NCI-H1048 (cell line): ENCODE measurements at regions not wholly inside any gene's neighbourhood (a gene's known extent, or its start where the extent isn't known, plus 50 kb on each side); places are given as distances from the start of the nearest gene placed in this dataset.

Experiments
- DNase-seq: peaks from one replicate; lab custom pipeline; 2025; lab: John Stamatoyannopoulos, UW

DNA sequence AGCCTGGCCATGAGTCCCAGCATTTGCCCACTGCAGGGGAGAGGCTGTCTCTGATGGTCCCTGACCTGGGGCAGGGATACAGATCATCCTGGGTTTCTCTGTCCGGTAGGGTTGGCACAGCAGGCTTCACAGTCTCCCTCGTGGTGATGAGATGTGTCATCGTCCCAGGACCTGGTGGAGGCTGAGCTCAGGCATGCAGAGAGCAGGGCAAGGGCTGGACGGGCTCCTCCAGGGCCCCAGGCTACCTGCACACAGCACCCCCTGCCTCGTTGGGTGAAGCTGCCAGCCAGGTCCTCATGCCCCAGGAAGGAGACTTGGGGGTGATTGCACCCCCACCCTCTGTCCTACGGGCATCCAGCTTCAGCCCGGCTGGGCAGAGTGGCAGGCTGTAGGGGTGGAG is 155.8 kb upstream of the GSE1 start:
- no peak for DNase-seq

DNA sequence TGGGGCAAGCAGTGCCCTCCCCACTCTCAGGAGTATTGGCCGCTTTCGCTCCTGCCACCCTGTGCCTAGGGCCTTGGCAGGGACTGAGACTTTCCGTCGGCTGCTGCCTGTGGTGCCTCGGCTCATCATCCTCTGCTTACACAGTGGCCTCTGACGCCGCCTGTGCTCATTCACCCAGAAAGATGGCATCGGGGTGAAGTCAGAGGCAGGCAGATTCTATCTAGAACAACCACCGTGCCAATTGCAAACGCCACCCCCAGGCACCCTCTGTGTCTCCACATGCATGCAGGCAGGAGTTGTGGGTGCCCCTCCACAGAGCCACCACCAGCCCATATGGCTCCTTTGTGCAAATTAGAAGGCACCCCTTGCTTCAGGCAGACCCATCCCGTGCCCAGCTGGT is 154.2 kb upstream of the GSE1 start:
- DNase-seq = no peak

GRCh38 chr16:85459529-85460251 is 153.4 kb upstream of the GSE1 start:
- DNase-seq = no peak

DNA sequence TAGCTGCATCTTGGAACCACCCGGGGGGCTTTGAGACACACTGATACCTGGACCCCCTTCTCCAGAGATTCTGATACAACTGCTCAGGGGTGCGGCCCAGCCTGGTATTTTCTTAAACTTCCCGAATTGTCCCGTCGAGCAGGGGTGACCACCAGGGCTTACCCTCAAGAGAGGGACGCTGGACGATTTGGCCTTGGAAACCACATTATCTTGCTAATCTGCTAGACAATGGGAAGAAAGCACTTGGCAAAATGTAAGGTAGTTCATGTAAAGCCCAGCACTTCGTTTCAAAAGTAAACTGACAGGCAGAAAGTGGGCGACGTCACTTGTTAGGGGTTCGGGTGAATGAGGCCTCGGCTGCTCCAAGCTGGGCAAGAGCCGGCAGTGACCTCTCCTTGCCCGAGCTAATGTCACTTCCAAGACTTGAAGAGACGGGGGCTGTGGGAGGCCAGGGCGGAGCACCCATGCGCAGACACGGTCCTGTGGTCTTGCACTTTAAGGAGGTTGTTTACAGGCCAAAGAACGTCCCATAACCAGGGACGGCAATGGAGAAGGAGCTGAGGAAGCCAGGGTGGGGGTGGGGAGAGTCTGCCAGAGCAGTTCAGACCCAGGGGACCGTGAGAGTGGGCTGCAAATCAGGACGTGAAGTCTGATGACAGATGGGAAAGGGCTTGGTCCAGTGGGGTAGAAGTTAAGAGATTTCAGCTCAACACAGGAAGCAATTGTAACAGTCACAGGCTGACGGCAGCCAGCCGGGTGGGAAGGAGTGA is 152.7 kb upstream of the GSE1 start:
- no peak for DNase-seq

DNA sequence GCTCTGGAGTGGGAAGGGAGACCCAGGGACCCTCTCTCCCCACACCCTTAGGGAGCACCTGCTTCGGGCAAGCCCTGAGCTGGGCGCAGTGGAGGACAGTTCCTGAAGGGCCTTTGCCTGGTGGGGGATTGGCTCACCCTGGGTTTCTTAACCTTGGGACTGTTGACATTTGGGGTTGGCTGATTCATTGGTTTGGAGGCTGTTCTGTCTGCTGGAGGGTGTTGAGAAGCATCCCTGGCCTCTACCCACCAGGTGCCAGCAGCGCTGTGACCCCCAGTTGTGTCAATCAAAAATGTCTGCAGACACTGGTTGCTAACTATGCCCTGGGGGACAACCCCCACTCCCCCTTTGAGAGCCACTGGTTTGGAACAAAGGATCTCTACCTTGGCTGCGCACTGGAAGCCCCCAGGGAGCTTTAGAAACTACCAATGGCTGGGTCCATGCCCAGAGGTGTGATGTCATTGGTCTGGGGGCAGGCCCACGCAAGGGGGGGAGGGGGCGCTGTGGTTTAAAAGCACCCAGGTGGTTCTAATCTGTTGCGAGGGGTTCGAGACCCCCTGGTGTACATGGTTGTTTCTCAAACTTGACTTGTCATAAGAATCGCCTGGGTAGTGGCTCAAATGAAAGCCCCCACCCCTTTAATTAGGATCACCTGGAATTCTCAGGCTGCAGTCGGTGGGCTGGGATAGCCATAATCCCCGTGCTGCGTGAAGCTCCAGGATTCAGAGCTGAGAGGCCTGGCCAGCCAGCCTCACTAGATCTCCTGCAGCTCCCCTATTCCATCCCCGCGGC is 151.9 kb upstream of the GSE1 start:
- DNase-seq = no peak

DNA sequence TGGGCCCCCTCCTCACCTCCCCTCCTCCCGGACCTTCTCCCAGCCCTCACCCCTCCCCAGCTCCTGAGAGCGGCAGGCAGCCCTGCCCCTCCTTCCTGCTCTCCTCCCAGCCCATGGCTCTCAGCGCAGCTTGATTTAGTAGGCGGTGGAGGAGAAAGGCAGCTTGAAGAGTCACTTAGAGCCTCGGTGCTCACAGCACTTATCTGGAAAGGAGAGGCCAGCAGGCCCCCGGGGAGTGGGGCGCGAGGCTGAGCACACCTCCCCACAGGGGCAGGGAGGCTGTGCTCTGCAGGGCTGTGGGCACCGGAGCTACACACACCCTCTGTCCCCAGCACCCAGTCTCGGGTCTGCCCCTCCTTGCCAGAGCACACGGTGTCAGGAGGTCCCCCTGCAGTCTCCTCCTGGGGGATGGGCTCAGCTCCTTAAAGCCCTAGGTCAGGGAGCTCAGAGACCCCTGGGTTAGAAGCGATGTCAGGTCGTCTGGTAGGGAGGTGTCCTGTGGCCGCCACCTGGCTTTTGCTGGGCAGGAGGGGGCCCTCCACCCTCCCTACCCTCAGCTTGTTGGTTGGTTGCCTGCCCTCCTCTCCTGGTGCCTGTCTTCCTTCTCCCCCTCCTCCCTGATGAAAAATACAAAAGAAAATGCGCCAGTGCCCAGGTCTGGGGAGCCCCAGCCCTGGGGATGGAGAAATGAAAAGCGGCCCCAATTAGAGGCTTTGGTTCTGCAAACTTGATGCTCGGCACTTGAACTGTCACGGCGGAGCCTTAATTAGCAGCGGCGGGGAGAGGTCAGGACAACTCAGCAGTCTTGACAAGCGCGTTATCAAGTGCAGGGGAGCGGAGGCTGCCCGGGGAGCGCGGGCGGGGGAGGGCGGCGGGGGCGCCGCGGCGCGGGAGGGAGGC is 151.1 kb upstream of the GSE1 start:
- no peak for DNase-seq

GRCh38 chr16:85462714-85463611 is 150.2 kb upstream of the GSE1 start:
- no peak for DNase-seq

GRCh38 chr16:85463672-85464382 is 149.3 kb upstream of the GSE1 start:
- DNase-seq = no peak

DNA sequence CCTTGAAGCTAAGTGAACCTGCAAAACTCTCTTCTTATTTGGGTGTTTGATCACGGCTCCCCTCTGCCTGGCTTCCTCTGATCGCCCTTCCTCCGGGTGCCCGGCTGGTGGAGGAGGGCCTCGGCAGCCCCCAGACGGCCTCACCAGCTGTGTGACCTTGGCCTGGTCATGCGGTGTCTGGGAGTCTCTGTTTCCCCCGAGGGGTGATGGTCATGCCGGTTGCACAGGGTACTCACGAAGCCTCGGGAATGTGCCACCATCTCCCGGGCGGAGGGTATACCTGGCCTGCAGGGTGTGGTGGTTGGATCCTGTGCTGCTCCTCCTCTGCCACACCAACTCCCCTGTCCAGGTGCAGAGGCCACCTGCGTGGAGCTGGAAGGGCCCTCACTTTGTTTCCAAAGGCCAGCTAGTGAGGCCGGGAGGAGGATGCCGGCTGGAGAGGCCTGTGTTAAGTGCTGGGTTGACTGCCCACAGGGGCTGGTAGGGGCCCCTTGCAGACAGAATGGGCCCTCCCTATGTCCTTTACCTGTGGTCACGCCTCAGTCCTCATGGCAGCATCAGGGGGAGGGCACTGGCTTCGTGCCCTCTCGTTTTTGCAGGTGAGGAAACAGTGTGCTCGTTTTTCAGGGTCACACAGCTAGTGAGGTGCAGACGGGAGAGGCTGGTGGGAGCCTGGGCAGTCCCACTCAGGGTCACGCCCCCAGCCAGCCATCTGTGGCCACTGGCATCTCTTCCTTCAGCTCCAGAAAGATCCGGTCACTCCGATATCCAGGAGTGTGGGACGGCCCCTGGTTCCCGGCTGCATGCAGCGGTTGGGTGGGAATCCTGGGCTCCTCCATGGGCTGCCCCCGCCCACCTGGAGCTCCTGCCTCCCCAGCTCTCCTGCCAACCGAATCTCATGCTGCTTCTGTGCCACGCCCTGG is 148.5 kb upstream of the GSE1 start:
- DNase-seq = no peak

GRCh38 chr16:85465328-85466303 is 147.5 kb upstream of the GSE1 start:
- DNase-seq = no peak

- DNase-seq = no peak
Measured at GRCh38 chr16:85466304-85466700, 146.8 kb upstream of the GSE1 start.

DNA sequence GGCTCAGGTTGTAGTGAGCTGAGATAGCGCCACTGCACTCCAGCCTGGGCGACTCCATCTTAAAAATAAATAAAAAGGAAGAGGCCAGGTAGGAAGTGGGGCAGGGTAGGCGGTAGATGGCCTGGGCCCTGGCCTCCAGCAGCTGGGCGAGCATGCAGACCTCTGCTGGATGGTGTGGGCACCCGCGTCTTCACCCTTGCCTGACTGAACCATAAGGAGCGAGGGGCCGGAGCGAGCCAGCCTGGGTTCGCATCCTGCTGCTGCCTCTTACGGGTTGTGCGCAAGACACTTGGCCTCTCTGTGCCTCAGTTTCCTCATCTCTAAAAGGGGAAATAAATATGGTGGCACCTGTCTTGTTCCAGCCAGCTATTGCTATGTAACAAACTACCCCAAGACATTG is 146.1 kb upstream of the GSE1 start:
- no peak for DNase-seq

- no peak for DNase-seq
Measured at GRCh38 chr16:85469929-85470590, 143.1 kb upstream of the GSE1 start.

DNA sequence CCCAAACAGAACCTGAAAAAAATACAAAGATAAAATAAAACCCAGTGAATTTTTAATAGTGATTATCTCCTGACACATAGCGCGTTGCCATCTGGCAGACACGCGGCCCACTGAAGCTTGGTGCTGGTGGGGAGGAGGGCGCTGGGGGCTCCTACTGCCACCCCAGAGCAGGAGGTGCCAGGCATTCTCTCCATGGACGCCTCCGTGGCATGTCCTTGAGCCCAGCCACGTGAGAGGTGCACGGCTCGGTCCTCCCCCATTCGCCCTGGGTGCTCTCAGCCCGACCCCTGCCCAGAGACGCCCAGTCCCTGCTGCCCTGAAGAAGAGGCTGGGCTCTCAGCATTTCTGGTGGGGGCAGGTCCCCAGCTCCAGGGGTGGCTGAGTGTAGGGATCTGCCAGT is 142.2 kb upstream of the GSE1 start:
- DNase-seq = no peak

- no peak for DNase-seq
Measured at GRCh38 chr16:85471469-85472431, 141.4 kb upstream of the GSE1 start.

DNA sequence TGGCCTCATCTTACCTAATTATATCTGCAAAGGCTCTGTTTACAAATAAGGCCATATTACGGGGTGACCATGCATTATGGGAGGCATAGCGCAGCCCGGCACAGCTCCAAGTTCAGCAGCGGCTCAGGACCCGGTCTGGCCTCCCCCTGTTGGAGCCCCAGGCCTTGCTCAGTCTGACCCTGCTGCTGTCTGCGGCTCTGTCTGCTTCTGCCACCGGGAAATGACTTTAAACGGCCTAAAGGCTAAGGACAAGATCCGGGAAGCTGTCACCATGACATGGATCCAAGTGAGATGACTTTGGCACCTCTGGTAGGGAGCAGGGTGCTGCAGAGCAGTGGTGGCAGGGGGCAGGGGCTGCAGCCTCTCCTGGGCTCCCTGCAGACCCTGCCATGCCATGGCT is 140.6 kb upstream of the GSE1 start:
- DNase-seq = no peak
